Transverse colon (tissue), 4 donors: ENCODE measurements at regions not wholly inside any gene's neighbourhood (a gene's known extent, or its start where the extent isn't known, plus 50 kb on each side); places are given as distances from the start of the nearest gene placed in this dataset.

Source experiments
- DNase-seq: peaks from one replicate; pipeline ENCODE4 v3.0.0-alpha.2; 2019
- H3K27ac ChIP-seq, 4 donors: fragments of 200-600 bp; sonication (generic); 2 replicates each; pipeline ENCODE4 v1.5.1; 2016 to 2018; ENCODE audit warnings: inconsistent platforms in 4 of 4
- H3K27me3 ChIP-seq: fragments of 200-600 bp; sonication (generic); 2 replicates; pipeline ENCODE4 v1.5.1; 2017; ENCODE audit warnings: inconsistent platforms
- H3K36me3 ChIP-seq, 4 donors: fragments of 200-600 bp; sonication (generic); 2 replicates each; pipeline ENCODE4 v1.5.1; 2017 to 2019; ENCODE audit warnings: inconsistent platforms in 4 of 4
- H3K4me1 ChIP-seq, 4 donors: fragments of 200-600 bp; sonication (generic); 2 replicates each; pipeline ENCODE4 v1.5.1; 2017 to 2020; ENCODE audit warnings: inconsistent platforms in 4 of 4
- H3K4me3 ChIP-seq, 4 donors: fragments of 200-600 bp; sonication (generic); 1 replicate in 1 of 4; 2 replicates in 3 of 4; pipeline versions ENCODE4 v1.5.1 to v1.6.1; 2017 to 2019; ENCODE audit warnings: inconsistent platforms in 4 of 4
- H3K9me3 ChIP-seq, 2 donors: fragments of 200-600 bp; sonication (generic); 2 replicates each; pipeline ENCODE4 v1.5.1; 2017 to 2019; ENCODE audit warnings: inconsistent platforms in 2 of 2
- CTCF ChIP-seq, 5 experiments: fragments of 200-600 bp in 3 of 5; fragments of 450-650 bp in 2 of 5; sonication (generic) in 3 of 5; IDR thresholded peaks; 1 replicate in 2 of 5; 2 replicates in 3 of 5; pipeline ENCODE4 v1.5.1; 2016 to 2017; ENCODE audit warnings: antibody characterized with exemption in 5 of 5, inconsistent platforms in 3 of 5, mild to moderate bottlenecking in 2 of 5, moderate library complexity in 1 of 5
- EP300 ChIP-seq: sonication (generic); formaldehyde crosslinking; IDR thresholded peaks from one replicate; pipeline ENCODE4 v1.6.1; 2017; ENCODE audit warnings: antibody characterized with exemption, low read depth
- POLR2A ChIP-seq: fragments of 450-650 bp; IDR thresholded peaks from one replicate; pipeline ENCODE4 v1.6.1; 2016; ENCODE audit warnings: antibody characterized with exemption, mild to moderate bottlenecking, moderate library complexity
- POLR2AphosphoS5 ChIP-seq, 3 donors: sonication (generic); formaldehyde crosslinking; IDR thresholded peaks; one replicate each; pipeline ENCODE4 v1.6.1; 2016; ENCODE audit warnings: antibody characterized with exemption in 3 of 3
- WGBS, 2 donors: methylation state at CpG; one replicate each; pipeline ENCODE4 v1.1.5; 2018; ENCODE audit warnings: low coverage in 1 of 2; 5-methylcytosine and 5-hydroxymethylcytosine counted together
- in situ Hi-C, 4 donors: fragments of 200-750 bp; cut with MboI; loops; one replicate each; pipeline versions ENCODE4 v1.15.0 to v1.15.1; 2017; ENCODE audit warnings: low sequenced_read_pairs in 3 of 4, low pct_ligation_motif_present in 1 of 4, low pct_unique_long_range_greater_than_20kb in 1 of 4
- intact Hi-C: fragments of 100-400 bp; cut with DNase I; formaldehyde crosslinking; loops from one replicate; pipeline ENCODE4 v1.15.1; 2023; ENCODE audit warnings: low total_unique reads

- Histone ChIP-seq H3K4me3 (no peak overlapping the region), H3K9me3 (no peaks in the 10 kb centered on the region), H3K36me3 (no peaks in the 10 kb centered on the region), H3K27me3 (no peaks in the 10 kb centered on the region), H3K27ac (no peak overlapping the region), H3K4me1 (no peaks in the 10 kb centered on the region)
- WGBS, 2 donors = 43 to 51% methylated on average over 8 to 9 of the region's 9 CpGs
- DNase-seq = no peak
- no peak for TF ChIP-seq POLR2AphosphoS5 (IDR thresholded peaks at IDR 0.05)
- no peak for TF ChIP-seq EP300
- no peak for TF ChIP-seq CTCF (IDR thresholded peaks at IDR 0.05)
- TF ChIP-seq POLR2A = no peak
- in situ Hi-C loops = no loop called here
- intact Hi-C loops = no loop called here
These were observed 291.2 kb downstream of the IRX1 start for GRCh38 chr5:3886524-3887451.

GRCh38 chr5:3888310-3888709 lies 292.7 kb downstream of the IRX1 start:
- H3K9me3 ChIP-seq = no peaks in the 10 kb centered on the region
- DNase-seq = no peak
- no peaks in the 10 kb centered on the region for H3K36me3 ChIP-seq
- WGBS, 2 donors = 85 to 100% methylated on average over 1 to 6 of the region's 6 CpGs
- no peaks in the 10 kb centered on the region for H3K27me3 ChIP-seq
- no peak overlapping the region for H3K27ac ChIP-seq
- intact Hi-C loops = no loop called here
- no peaks in the 10 kb centered on the region for H3K4me1 ChIP-seq
- TF ChIP-seq POLR2AphosphoS5 (IDR thresholded peaks at IDR 0.05) = no peak
- TF ChIP-seq CTCF (IDR thresholded peaks at IDR 0.05) = no peak
- TF ChIP-seq POLR2A = no peak
- in situ Hi-C loops = no loop called here
- H3K4me3 ChIP-seq = no peak overlapping the region

GRCh38 chr5:3889412-3890142 lies 293.9 kb downstream of the IRX1 start:
- H3K9me3 ChIP-seq = no peaks in the 10 kb centered on the region
- in situ Hi-C loops (no loop called here), intact Hi-C loops (no loop called here)
- no peak overlapping the region for H3K27ac ChIP-seq
- 65 to 70% methylated on average over 8 to 12 of the region's 12 CpGs for WGBS, 2 donors
- H3K36me3 ChIP-seq = no peaks in the 10 kb centered on the region
- DNase-seq = no peak
- H3K27me3 ChIP-seq = no peaks in the 10 kb centered on the region
- H3K4me1 ChIP-seq = no peaks in the 10 kb centered on the region
- no peak overlapping the region for H3K4me3 ChIP-seq
- TF ChIP-seq POLR2A = no peak
- no peak for TF ChIP-seq CTCF (IDR thresholded peaks at IDR 0.05)
- no peak for TF ChIP-seq EP300
- no peak for TF ChIP-seq POLR2AphosphoS5 (IDR thresholded peaks at IDR 0.05)

GRCh38 chr5:3891113-3891512 lies 295.5 kb downstream of the IRX1 start:
- TF ChIP-seq POLR2AphosphoS5 (IDR thresholded peaks at IDR 0.05) = no peak
- no peak for TF ChIP-seq POLR2A
- no peak for TF ChIP-seq EP300
- no peak for TF ChIP-seq CTCF (IDR thresholded peaks at IDR 0.05)
- WGBS, 2 donors = 0 to 61% methylated on average over 1 to 3 of the region's 3 CpGs
- H3K9me3 ChIP-seq = no peaks in the 10 kb centered on the region
- intact Hi-C loops (no loop called here), in situ Hi-C loops (no loop called here)
- no peaks in the 10 kb centered on the region for H3K27me3 ChIP-seq
- no peak overlapping the region for H3K4me3 ChIP-seq
- H3K36me3 ChIP-seq = no peaks in the 10 kb centered on the region
- H3K27ac ChIP-seq = no peak overlapping the region
- no peaks in the 10 kb centered on the region for H3K4me1 ChIP-seq
- no peak for DNase-seq
